ENCODE measurements at regions not wholly inside any gene's neighbourhood (a gene's known extent, or its start where the extent isn't known, plus 50 kb on each side); places are given as distances from the start of the nearest gene placed in this dataset.

- no peak for DNase-seq
Observed at GRCh38 chr9:1598270-1598669, 416.9 kb upstream of the SMARCA2 start.

GRCh38 chr9:1599961-1600360 lies 415.2 kb upstream of the SMARCA2 start:
- no peak for DNase-seq

- peak; percentile 67 for DNase-seq
Observed at GRCh38 chr9:1604942-1605560, 410.1 kb upstream of the SMARCA2 start.

- DNase-seq: no peak
Observed at GRCh38 chr9:1606253-1606652, 408.9 kb upstream of the SMARCA2 start.

- DNase-seq: no peak
Observed at GRCh38 chr9:1612886-1613285, 402.3 kb upstream of the SMARCA2 start.

GRCh38 chr9:1617419-1617818 lies 397.7 kb upstream of the SMARCA2 start:
- no peak for DNase-seq

- no peak for DNase-seq
Observed at GRCh38 chr9:1619915-1620710, 395.0 kb upstream of the SMARCA2 start.

GRCh38 chr9:1637401-1637800 lies 377.7 kb upstream of the SMARCA2 start:
- DNase-seq: no peak

GRCh38 chr9:1639166-1639565 lies 376.0 kb upstream of the SMARCA2 start:
- DNase-seq: no peak

- DNase-seq: no peak
Observed at GRCh38 chr9:1647776-1648175, 367.4 kb upstream of the SMARCA2 start.

- no peak for DNase-seq
Observed at GRCh38 chr9:1653282-1653681, 361.9 kb upstream of the SMARCA2 start.

GRCh38 chr9:1658661-1659362 lies 356.3 kb upstream of the SMARCA2 start:
- DNase-seq: no peak

GRCh38 chr9:1659363-1659690 lies 355.8 kb upstream of the SMARCA2 start:
- DNase-seq: no peak

- no peak for DNase-seq
Observed at GRCh38 chr9:1668441-1668840, 346.7 kb upstream of the SMARCA2 start.

GRCh38 chr9:1673300-1673699 lies 341.8 kb upstream of the SMARCA2 start:
- no peak for DNase-seq

GRCh38 chr9:1676771-1677170 lies 338.4 kb upstream of the SMARCA2 start:
- no peak for DNase-seq

GRCh38 chr9:1683951-1684350 lies 331.2 kb upstream of the SMARCA2 start:
- DNase-seq: no peak

GRCh38 chr9:1698991-1699390 lies 316.2 kb upstream of the SMARCA2 start:
- DNase-seq: no peak

- no peak for DNase-seq
Observed at GRCh38 chr9:1701113-1701512, 314.0 kb upstream of the SMARCA2 start.

- DNase-seq: no peak
Observed at GRCh38 chr9:1702701-1703100, 312.4 kb upstream of the SMARCA2 start.

GRCh38 chr9:1707291-1707690 lies 307.9 kb upstream of the SMARCA2 start:
- DNase-seq: peak; percentile 61

- DNase-seq: no peak
Observed at GRCh38 chr9:1708219-1708618, 306.9 kb upstream of the SMARCA2 start.

- DNase-seq: peak; percentile 15
Observed at GRCh38 chr9:1709347-1709746, 305.8 kb upstream of the SMARCA2 start.

GRCh38 chr9:1712861-1713450 lies 302.2 kb upstream of the SMARCA2 start:
- DNase-seq: no peak

Data from NCI-H748 treated with DMSO at 0.1 percent for 48 hours (cell line).